Osteoblast (primary cell): ENCODE measurements at regions not wholly inside any gene's neighbourhood (a gene's known extent, or its start where the extent isn't known, plus 50 kb on each side); places are given as distances from the start of the nearest gene placed in this dataset.

Source experiments
- DNase-seq: peaks from one replicate; pipeline ENCODE4 v3.0.0; 2011; ENCODE audit warnings: low spot score, mixed read lengths; ENCODE audit not compliant: insufficient read length; ENCODE audit errors: missing footprints
- H2AFZ ChIP-seq: 2 replicates; pipeline ENCODE4 v1.6.0; 2011; ENCODE audit warnings: mild to moderate bottlenecking, low read length
- H3K27ac ChIP-seq: 2 replicates; pipeline ENCODE4 v1.5.1; 2011; ENCODE audit warnings: mild to moderate bottlenecking, low read depth, low read length, moderate library complexity
- H3K27me3 ChIP-seq: 2 replicates; pipeline ENCODE4 v1.6.0; 2012; ENCODE audit warnings: mild to moderate bottlenecking, control low read depth, inconsistent platforms, low read length, moderate library complexity; ENCODE audit not compliant: insufficient read depth
- H3K36me3 ChIP-seq: 2 replicates; pipeline ENCODE4 v1.5.1; 2011; ENCODE audit warnings: mild to moderate bottlenecking, low read length, control low read depth, moderate library complexity; ENCODE audit not compliant: insufficient read depth
- H3K4me1 ChIP-seq: 2 replicates; pipeline ENCODE4 v1.5.1; 2011; ENCODE audit warnings: mild to moderate bottlenecking, low read length, control low read depth, moderate library complexity; ENCODE audit not compliant: insufficient read depth
- H3K4me2 ChIP-seq: 2 replicates; pipeline ENCODE4 v1.6.0; 2011; ENCODE audit warnings: mild to moderate bottlenecking, low read length; ENCODE audit not compliant: insufficient read depth
- H3K4me3 ChIP-seq: fragments of 200-600 bp; sonication (generic); 3 replicates; pipeline ENCODE4 v1.5.1; 2012; ENCODE audit warnings: mild to moderate bottlenecking, low read length, inconsistent platforms; ENCODE audit not compliant: insufficient read depth
- H3K79me2 ChIP-seq: 2 replicates; pipeline ENCODE4 v1.6.0; 2012; ENCODE audit warnings: mild to moderate bottlenecking, low read length, control low read depth, inconsistent platforms; ENCODE audit not compliant: insufficient read depth
- H3K9me3 ChIP-seq: 2 replicates; pipeline ENCODE4 v1.5.1; 2011; ENCODE audit warnings: low read depth, low read length, control low read depth
- H4K20me1 ChIP-seq: 2 replicates; pipeline ENCODE4 v1.6.0; 2012; ENCODE audit warnings: mild to moderate bottlenecking, low read length, control low read depth; ENCODE audit not compliant: insufficient read depth
- CTCF ChIP-seq: IDR thresholded peaks from 2 replicates; pipeline ENCODE4 v1.5.1; 2011; ENCODE audit warnings: mild to moderate bottlenecking, low read depth, low read length, moderate library complexity; ENCODE audit errors: extremely low read depth

- H2AFZ ChIP-seq = no peak overlapping the region
- H3K36me3 ChIP-seq = no peaks in the 10 kb centered on the region
- no peaks in the 10 kb centered on the region for H3K9me3 ChIP-seq
- no peak for TF ChIP-seq CTCF
- peaks cover 11% of the 10 kb centered on the region for H3K27me3 ChIP-seq
- H3K4me2 ChIP-seq = no peak overlapping the region
- H3K27ac ChIP-seq = no peak overlapping the region
- H3K4me3 ChIP-seq = no peak overlapping the region
- no peaks in the 10 kb centered on the region for H3K4me1 ChIP-seq
- no peaks in the 10 kb centered on the region for H4K20me1 ChIP-seq
- no peak for DNase-seq
- H3K79me2 ChIP-seq = no peaks in the 10 kb centered on the region
Observed at GRCh38 chr5:158470764-158471534, 612.0 kb upstream of the CLINT1 start.

- Histone ChIP-seq H3K27ac (no peak overlapping the region), H3K9me3 (no peaks in the 10 kb centered on the region), H3K4me1 (peaks cover 14% of the 10 kb centered on the region), H3K4me3 (no peak overlapping the region), H4K20me1 (no peaks in the 10 kb centered on the region), H3K27me3 (no peaks in the 10 kb centered on the region), H3K79me2 (no peaks in the 10 kb centered on the region), H3K4me2 (no peak overlapping the region), H2AFZ (no peak overlapping the region), H3K36me3 (no peaks in the 10 kb centered on the region)
- DNase-seq = no peak
- TF ChIP-seq CTCF = no peak
Observed at GRCh38 chr5:158468444-158468843, 609.5 kb upstream of the CLINT1 start.

- H3K4me1 ChIP-seq = peaks cover 18% of the 10 kb centered on the region
- H3K9me3 ChIP-seq = no peaks in the 10 kb centered on the region
- DNase-seq = no peak
- no peak overlapping the region for H3K27ac ChIP-seq
- H3K4me2 ChIP-seq = no peak overlapping the region
- no peaks in the 10 kb centered on the region for H3K79me2 ChIP-seq
- H4K20me1 ChIP-seq = no peaks in the 10 kb centered on the region
- no peaks in the 10 kb centered on the region for H3K27me3 ChIP-seq
- TF ChIP-seq CTCF = no peak
- H3K4me3 ChIP-seq = no peak overlapping the region
- no peak overlapping the region for H2AFZ ChIP-seq
- no peaks in the 10 kb centered on the region for H3K36me3 ChIP-seq
Observed at GRCh38 chr5:158466191-158466590, 607.2 kb upstream of the CLINT1 start.

GRCh38 chr5:158465086-158465972 lies 606.4 kb upstream of the CLINT1 start:
- Histone ChIP-seq H3K27ac (no peak overlapping the region), H3K79me2 (no peaks in the 10 kb centered on the region), H3K4me3 (no peak overlapping the region), H3K27me3 (no peaks in the 10 kb centered on the region), H2AFZ (no peak overlapping the region), H3K9me3 (no peaks in the 10 kb centered on the region), H4K20me1 (no peaks in the 10 kb centered on the region), H3K4me2 (no peak overlapping the region), H3K4me1 (peaks cover 18% of the 10 kb centered on the region), H3K36me3 (no peaks in the 10 kb centered on the region)
- no peak for TF ChIP-seq CTCF
- no peak for DNase-seq
